Trophoblast cell (in vitro differentiated cells and primary cell): ENCODE measurements at regions not wholly inside any gene's neighbourhood (a gene's known extent, or its start where the extent isn't known, plus 50 kb on each side); places are given as distances from the start of the nearest gene placed in this dataset.

Experiments
- DNase-seq, 2 donors: peaks; one replicate each; pipeline ENCODE4 v3.0.0-alpha.2; 2016
- H2AFZ ChIP-seq: 2 replicates; pipeline ENCODE4 v1.6.1; 2013; ENCODE audit warnings: low read length, moderate library complexity, mild to moderate bottlenecking; ENCODE audit not compliant: insufficient read depth, poor library complexity
- H2AK5ac ChIP-seq: 2 replicates; pipeline ENCODE4 v1.6.1; 2013; ENCODE audit warnings: mild to moderate bottlenecking, low read length
- H2BK120ac ChIP-seq: 2 replicates; pipeline ENCODE4 v1.6.1; 2013; ENCODE audit warnings: low read length, mild to moderate bottlenecking, moderate library complexity; ENCODE audit not compliant: insufficient read depth, poor library complexity
- H2BK12ac ChIP-seq: 2 replicates; pipeline ENCODE4 v1.6.1; 2013; ENCODE audit warnings: mild to moderate bottlenecking, low read length, moderate library complexity
- H2BK5ac ChIP-seq: 2 replicates; pipeline ENCODE4 v1.6.1; 2013; ENCODE audit warnings: low read length, low read depth, moderate library complexity, mild to moderate bottlenecking; ENCODE audit not compliant: poor library complexity
- H3K14ac ChIP-seq: 2 replicates; pipeline ENCODE4 v1.6.1; 2013; ENCODE audit warnings: mild to moderate bottlenecking, low read length
- H3K18ac ChIP-seq: 2 replicates; pipeline ENCODE4 v1.6.1; 2013; ENCODE audit warnings: mild to moderate bottlenecking, low read length
- H3K23ac ChIP-seq: 2 replicates; pipeline ENCODE4 v1.6.1; 2013; ENCODE audit warnings: low read length
- H3K27ac ChIP-seq: 2 replicates; pipeline ENCODE4 v1.5.1; 2013; ENCODE audit warnings: low read depth, mild to moderate bottlenecking, inconsistent platforms, low read length, moderate library complexity
- H3K27me3 ChIP-seq: 2 replicates; pipeline ENCODE4 v1.6.1; 2013; ENCODE audit warnings: inconsistent platforms, mild to moderate bottlenecking, low read length, moderate library complexity; ENCODE audit not compliant: insufficient read depth
- H3K36me3 ChIP-seq, 2 experiments: 1 replicate in 1 of 2; 2 replicates in 1 of 2; pipeline ENCODE4 v1.6.1; 2013; ENCODE audit warnings: low read length in 2 of 2, mild to moderate bottlenecking in 2 of 2, moderate library complexity in 1 of 2; ENCODE audit not compliant: insufficient read depth in 2 of 2, control insufficient read depth in 1 of 2
- H3K4ac ChIP-seq: 2 replicates; pipeline ENCODE4 v1.6.1; 2013; ENCODE audit warnings: low read depth, mild to moderate bottlenecking, low read length, moderate library complexity
- H3K4me1 ChIP-seq, 2 experiments: 1 replicate in 1 of 2; 2 replicates in 1 of 2; pipeline ENCODE4 v1.6.1; 2013; ENCODE audit warnings: low read length in 2 of 2, mild to moderate bottlenecking in 2 of 2, moderate library complexity in 1 of 2; ENCODE audit not compliant: insufficient read depth in 2 of 2, control insufficient read depth in 1 of 2
- H3K4me2 ChIP-seq: 2 replicates; pipeline ENCODE4 v1.6.1; 2013; ENCODE audit warnings: inconsistent platforms, mild to moderate bottlenecking, low read length, moderate library complexity
- H3K4me3 ChIP-seq: 2 replicates; pipeline ENCODE4 v1.5.1; 2013; ENCODE audit warnings: mild to moderate bottlenecking, low read depth, low read length, inconsistent platforms
- H3K79me1 ChIP-seq: one replicate; pipeline ENCODE4 v1.6.1; 2013; ENCODE audit warnings: low read length
- H3K79me2 ChIP-seq: 2 replicates; pipeline ENCODE4 v1.6.1; 2013; ENCODE audit warnings: low read length, mild to moderate bottlenecking; ENCODE audit not compliant: control insufficient read depth, insufficient read depth, poor library complexity
- H3K9ac ChIP-seq: 2 replicates; pipeline ENCODE4 v1.6.1; 2013; ENCODE audit warnings: mild to moderate bottlenecking, low read length
- H3K9me3 ChIP-seq: 2 replicates; pipeline ENCODE4 v1.6.1; 2013; ENCODE audit warnings: low read depth, mild to moderate bottlenecking, control low read depth, inconsistent platforms, low read length; ENCODE audit not compliant: insufficient read depth
- H4K12ac ChIP-seq: 2 replicates; pipeline ENCODE4 v1.6.1; 2013; ENCODE audit warnings: low read depth, mild to moderate bottlenecking, low read length, moderate library complexity
- H4K8ac ChIP-seq: 2 replicates; pipeline ENCODE4 v1.6.1; 2013; ENCODE audit warnings: low read depth, mild to moderate bottlenecking, low read length, moderate library complexity
- H4K91ac ChIP-seq: one replicate; pipeline ENCODE4 v1.6.1; 2013; ENCODE audit warnings: low read depth, mild to moderate bottlenecking, low read length, moderate library complexity
- WGBS: extraction: QIAGEN DNeasy Blood & Tissue Kit; methylation state at CpG from one replicate; pipeline ENCODE4 v1.1.7; 2013; ENCODE audit warnings: missing lambda C conversion rate; ENCODE audit not compliant: insufficient read length, insufficient coverage; ENCODE audit errors: extremely low coverage; 5-methylcytosine and 5-hydroxymethylcytosine counted together

GRCh38 chr3:44092497-44092896 lies 149.2 kb upstream of the TOPAZ1 start:
- no peak overlapping the region for H3K14ac ChIP-seq
- no peak overlapping the region for H4K8ac ChIP-seq
- H2BK12ac ChIP-seq: no peak overlapping the region
- no peak overlapping the region for H2BK5ac ChIP-seq
- H3K4me3 ChIP-seq: no peak overlapping the region
- WGBS: no CpG with 5 or more reads among the region's 3 CpGs
- no peak overlapping the region for H2AK5ac ChIP-seq
- no peak overlapping the region for H2BK120ac ChIP-seq
- H3K4me2 ChIP-seq: no peak overlapping the region
- H3K27ac ChIP-seq: no peak overlapping the region
- no peak overlapping the region for H3K4ac ChIP-seq
- no peak overlapping the region for H3K9ac ChIP-seq
- H3K79me2 ChIP-seq: no peaks in the 10 kb centered on the region
- H2AFZ ChIP-seq: no peak overlapping the region
- H4K91ac ChIP-seq: no peak overlapping the region
- H3K4me1 ChIP-seq: no peaks in the 10 kb centered on the region
- DNase-seq: no peak
- no peaks in the 10 kb centered on the region for H3K36me3 ChIP-seq
- no peak overlapping the region for H3K18ac ChIP-seq
- peaks cover 3% of the 10 kb centered on the region for H3K27me3 ChIP-seq
- H3K79me1 ChIP-seq: no peaks in the 10 kb centered on the region
- no peak overlapping the region for H3K23ac ChIP-seq
- H4K12ac ChIP-seq: no peak overlapping the region
- no peaks in the 10 kb centered on the region for H3K9me3 ChIP-seq

DNA sequence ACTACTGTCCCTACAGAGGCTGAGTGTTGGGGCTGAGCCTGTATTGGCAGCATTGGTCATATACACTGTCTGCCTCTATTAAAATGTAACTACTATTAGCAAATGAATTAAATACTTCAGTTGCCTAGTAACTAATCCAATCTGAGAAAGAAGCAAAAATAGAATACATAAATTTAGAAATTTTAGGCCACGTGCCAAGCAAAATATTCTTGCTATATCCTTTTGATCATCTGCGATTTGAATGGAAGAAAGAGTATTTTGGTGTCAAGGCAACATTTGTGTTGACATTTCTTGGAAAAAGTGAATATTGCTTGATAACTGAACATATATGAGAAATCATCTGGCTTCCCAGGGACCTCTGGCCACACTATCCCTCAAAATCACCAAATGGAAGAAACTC lies 148.2 kb upstream of the TOPAZ1 start:
- no peaks in the 10 kb centered on the region for H3K36me3 ChIP-seq
- no peak overlapping the region for H3K4me2 ChIP-seq
- peaks cover 2% of the 10 kb centered on the region for H3K9me3 ChIP-seq
- no peak overlapping the region for H4K12ac ChIP-seq
- no peak overlapping the region for H3K9ac ChIP-seq
- H3K18ac ChIP-seq: no peak overlapping the region
- H2AFZ ChIP-seq: no peak overlapping the region
- no peaks in the 10 kb centered on the region for H3K79me2 ChIP-seq
- no peak overlapping the region for H3K27ac ChIP-seq
- H2BK5ac ChIP-seq: no peak overlapping the region
- H3K4me1 ChIP-seq: peaks cover 8% of the 10 kb centered on the region in 2 experiments
- no peak overlapping the region for H3K14ac ChIP-seq
- H3K79me1 ChIP-seq: no peaks in the 10 kb centered on the region
- H4K91ac ChIP-seq: no peak overlapping the region
- no peak overlapping the region for H3K23ac ChIP-seq
- no peak overlapping the region for H3K4ac ChIP-seq
- no peak for DNase-seq
- H3K27me3 ChIP-seq: peaks cover 3% of the 10 kb centered on the region
- H2BK12ac ChIP-seq: no peak overlapping the region
- no peak overlapping the region for H2BK120ac ChIP-seq
- no peak overlapping the region for H4K8ac ChIP-seq
- H3K4me3 ChIP-seq: no peak overlapping the region
- no peak overlapping the region for H2AK5ac ChIP-seq
- no CpG with 5 or more reads among the region's 2 CpGs for WGBS

DNA sequence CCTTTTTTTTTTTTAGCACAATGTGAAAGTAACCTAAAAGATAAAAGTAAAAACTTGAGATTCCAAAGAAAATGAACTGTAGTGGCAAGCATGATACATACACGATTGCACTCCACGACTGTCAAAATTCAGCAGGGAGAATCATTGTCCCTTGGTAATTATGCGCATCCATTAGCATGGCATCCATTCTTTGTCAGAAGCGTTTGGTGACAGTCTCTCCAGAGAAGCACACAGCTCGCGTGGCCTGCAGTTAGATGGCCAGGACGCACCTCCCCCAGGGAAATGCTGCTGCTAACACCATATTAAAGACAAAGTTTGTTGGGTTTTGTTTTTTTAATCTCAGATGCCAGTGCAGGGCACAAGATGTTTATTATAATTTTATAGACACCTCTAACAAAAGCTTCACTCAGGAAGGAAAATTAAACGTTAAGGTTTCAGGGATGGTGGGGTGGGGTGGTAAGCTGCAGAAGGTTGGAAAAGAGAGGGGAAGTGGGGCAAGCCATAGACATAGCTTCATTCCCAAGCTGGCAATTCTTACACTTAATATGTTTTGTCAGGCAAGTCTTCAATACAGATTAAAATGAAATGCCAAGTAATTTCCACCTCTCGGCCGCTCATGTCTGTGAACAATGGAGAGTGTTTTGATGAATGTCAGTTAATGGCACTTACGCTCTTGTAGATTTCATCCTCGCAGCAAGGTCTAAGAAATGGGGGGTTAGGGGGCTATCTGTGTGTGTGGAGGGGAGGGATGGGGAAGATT lies 142.8 kb upstream of the TOPAZ1 start:
- H2AK5ac ChIP-seq: no peak overlapping the region
- H3K79me2 ChIP-seq: no peaks in the 10 kb centered on the region
- H3K4me3 ChIP-seq: no peak overlapping the region
- no peak overlapping the region for H3K4me2 ChIP-seq
- no peak overlapping the region for H2BK12ac ChIP-seq
- no peak overlapping the region for H3K9ac ChIP-seq
- H4K12ac ChIP-seq: no peak overlapping the region
- no peak for DNase-seq
- H3K27ac ChIP-seq: no peak overlapping the region
- H3K9me3 ChIP-seq: peaks cover 2% of the 10 kb centered on the region
- no peak overlapping the region for H3K18ac ChIP-seq
- no peak overlapping the region for H3K14ac ChIP-seq
- H3K36me3 ChIP-seq: no peaks in the 10 kb centered on the region
- H4K8ac ChIP-seq: no peak overlapping the region
- H2BK5ac ChIP-seq: no peak overlapping the region
- no peak overlapping the region for H3K4ac ChIP-seq
- no peaks in the 10 kb centered on the region for H3K27me3 ChIP-seq
- peaks cover 8% of the 10 kb centered on the region in 2 experiments for H3K4me1 ChIP-seq
- no peak overlapping the region for H2AFZ ChIP-seq
- no CpG with 5 or more reads among the region's 12 CpGs for WGBS
- H3K79me1 ChIP-seq: no peaks in the 10 kb centered on the region
- H3K23ac ChIP-seq: no peak overlapping the region
- no peak overlapping the region for H4K91ac ChIP-seq
- no peak overlapping the region for H2BK120ac ChIP-seq

DNA sequence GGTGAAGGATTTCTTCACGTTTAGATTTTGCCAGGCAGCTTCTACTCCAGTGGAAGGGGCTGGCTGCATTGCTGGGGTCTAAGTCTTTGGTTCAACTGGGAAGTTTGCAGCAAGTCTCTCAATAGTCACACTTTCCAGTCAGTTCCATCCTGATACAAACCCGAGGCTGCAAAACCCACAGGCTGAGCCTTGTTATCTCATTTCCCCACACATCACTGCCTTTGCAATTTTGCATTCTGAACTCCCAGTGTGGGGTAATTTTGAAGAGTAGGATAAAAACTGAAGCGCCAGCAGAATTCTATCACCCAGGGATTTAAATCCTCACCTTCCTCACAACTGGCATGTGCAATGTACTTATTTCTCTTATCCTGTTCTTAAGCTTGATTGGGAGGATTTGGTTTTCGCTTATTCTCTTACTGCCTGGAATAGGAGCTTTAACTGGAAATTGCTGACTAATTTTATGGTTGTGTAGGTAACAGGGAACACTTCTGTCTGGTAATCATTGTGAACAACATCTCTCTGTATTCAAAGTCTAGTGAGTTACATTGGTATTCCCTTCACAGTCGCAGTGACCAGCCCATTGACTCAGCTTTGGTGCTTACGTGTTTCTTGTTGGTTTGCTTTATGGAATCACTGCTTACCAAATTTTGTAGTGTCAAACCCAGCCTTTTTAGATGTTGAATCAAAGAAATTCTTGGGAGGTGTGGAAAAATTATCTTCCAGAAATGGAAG lies 142.0 kb upstream of the TOPAZ1 start:
- H3K18ac ChIP-seq: no peak overlapping the region
- no peaks in the 10 kb centered on the region for H3K79me2 ChIP-seq
- H4K12ac ChIP-seq: no peak overlapping the region
- no peak overlapping the region for H3K14ac ChIP-seq
- H2AFZ ChIP-seq: no peak overlapping the region
- peaks cover 2% of the 10 kb centered on the region for H3K9me3 ChIP-seq
- peaks cover 15 to 16% of the 10 kb centered on the region in 2 experiments for H3K4me1 ChIP-seq
- WGBS: no CpG with 5 or more reads among the region's 6 CpGs
- H2AK5ac ChIP-seq: no peak overlapping the region
- H3K23ac ChIP-seq: no peak overlapping the region
- no peak overlapping the region for H4K8ac ChIP-seq
- no peak overlapping the region for H3K27ac ChIP-seq
- H3K4me2 ChIP-seq: no peak overlapping the region
- H3K79me1 ChIP-seq: peaks cover 2% of the 10 kb centered on the region
- H2BK120ac ChIP-seq: no peak overlapping the region
- no peak overlapping the region for H3K9ac ChIP-seq
- no peak overlapping the region for H2BK5ac ChIP-seq
- H3K36me3 ChIP-seq: no peaks in the 10 kb centered on the region
- H3K27me3 ChIP-seq: no peaks in the 10 kb centered on the region
- no peak overlapping the region for H3K4ac ChIP-seq
- no peak overlapping the region for H2BK12ac ChIP-seq
- no peak overlapping the region for H4K91ac ChIP-seq
- DNase-seq: no peak
- no peak overlapping the region for H3K4me3 ChIP-seq
